WTC11 (cell line): ENCODE measurements at regions not wholly inside any gene's neighbourhood (a gene's known extent, or its start where the extent isn't known, plus 50 kb on each side); places are given as distances from the start of the nearest gene placed in this dataset.

Experiments used
- ATAC-seq: fragments of 200-7000 bp; cut with Tn5 transposase; 2 replicates; pipeline ENCODE4 v1.10.0; 2021; ENCODE audit warnings: mild to moderate bottlenecking, moderate library complexity
- CTCF ChIA-PET: fragments of 300-600 bp; sonication (Branson Sonifier 250); formaldehyde crosslinking; loops from one replicate; lab custom pipeline; 2021; ENCODE audit warnings: antibody characterized with exemption; lab: Charles Lee
- POLR2A ChIA-PET: fragments of 350-600 bp; sonication (Branson Sonifier 250); formaldehyde crosslinking; loops from one replicate; lab custom pipeline; 2021; ENCODE audit warnings: antibody characterized with exemption; lab: Charles Lee
- DNase-seq: peaks from one replicate; pipeline ENCODE4 v3.0.0; 2021; ENCODE audit warnings: low spot score
- H3K27ac Mint-ChIP-seq: 2 replicates; pipeline ENCODE4 v1.8.0; 2021; ENCODE audit warnings: mixed read lengths
- H3K27me3 Mint-ChIP-seq: 2 replicates; pipeline ENCODE4 v1.8.0; 2021; ENCODE audit warnings: low read depth, mild to moderate bottlenecking, moderate library complexity, mixed read lengths
- H3K36me3 Mint-ChIP-seq: 2 replicates; pipeline ENCODE4 v1.8.0; 2021; ENCODE audit warnings: mixed read lengths
- H3K4me1 Mint-ChIP-seq: 2 replicates; pipeline ENCODE4 v1.8.0; 2022; ENCODE audit warnings: mixed read lengths
- H3K4me3 Mint-ChIP-seq: 2 replicates; pipeline ENCODE4 v1.8.0; 2021; ENCODE audit warnings: mild to moderate bottlenecking, moderate library complexity, mixed read lengths
- H3K9me3 Mint-ChIP-seq: 2 replicates; pipeline ENCODE4 v1.8.0; 2021; ENCODE audit warnings: mixed read lengths
- E2F1 ChIP-seq: sonication (generic); formaldehyde crosslinking; IDR thresholded peaks from 2 replicates; pipeline ENCODE4 v1.8.0; 2022; ENCODE audit warnings: mild to moderate bottlenecking, missing genetic modification reagents
- HMGA2 ChIP-seq: fragments of 250-450 bp; sonication (Bioruptor Pico); IDR thresholded peaks from 2 replicates; pipeline ENCODE4 v1.4.0; 2021; ENCODE audit warnings: mild to moderate bottlenecking, moderate library complexity
- IRF1 ChIP-seq: sonication (generic); formaldehyde crosslinking; IDR thresholded peaks from 2 replicates; pipeline ENCODE4 v1.8.0; 2023; ENCODE audit warnings: missing genetic modification reagents
- MXD4 ChIP-seq: fragments of 250-450 bp; sonication (Bioruptor Pico); IDR thresholded peaks from 2 replicates; pipeline ENCODE4 v1.8.0; 2021; ENCODE audit warnings: mild to moderate bottlenecking, moderate library complexity, borderline replicate concordance
- NFE2L1 ChIP-seq: sonication (generic); formaldehyde crosslinking; IDR thresholded peaks from 2 replicates; pipeline ENCODE4 v1.8.1; 2023; ENCODE audit warnings: missing genetic modification reagents
- PREB ChIP-seq: sonication (generic); formaldehyde crosslinking; IDR thresholded peaks from 2 replicates; pipeline ENCODE4 v1.8.1; 2022; ENCODE audit warnings: mild to moderate bottlenecking, missing genetic modification reagents, moderate library complexity, borderline replicate concordance
- SMAD4 ChIP-seq: sonication (generic); formaldehyde crosslinking; IDR thresholded peaks from 2 replicates; pipeline ENCODE4 v1.8.0; 2022; ENCODE audit warnings: mild to moderate bottlenecking, missing genetic modification reagents
- SP1 ChIP-seq: sonication (generic); formaldehyde crosslinking; conservative IDR thresholded peaks from 2 replicates; pipeline ENCODE4 v1.8.1; 2022; ENCODE audit warnings: missing genetic modification reagents
- TCF7 ChIP-seq: sonication (generic); formaldehyde crosslinking; IDR thresholded peaks from 2 replicates; pipeline ENCODE4 v1.8.0; 2022; ENCODE audit warnings: mild to moderate bottlenecking, low read depth, missing genetic modification reagents, moderate library complexity
- TEAD1 ChIP-seq: sonication (generic); formaldehyde crosslinking; IDR thresholded peaks from 2 replicates; pipeline ENCODE4 v1.8.0; 2022; ENCODE audit warnings: mild to moderate bottlenecking, missing genetic modification reagents
- ZBTB21 ChIP-seq: sonication (generic); formaldehyde crosslinking; IDR thresholded peaks from 2 replicates; pipeline ENCODE4 v1.8.1; 2023; ENCODE audit warnings: mild to moderate bottlenecking, missing genetic modification reagents, borderline replicate concordance
- ZBTB43 ChIP-seq: sonication (generic); formaldehyde crosslinking; IDR thresholded peaks from 2 replicates; pipeline ENCODE4 v1.8.1; 2023; ENCODE audit warnings: mild to moderate bottlenecking, missing genetic modification reagents
- ZNF396 ChIP-seq: fragments of 250-450 bp; sonication (Bioruptor Pico); IDR thresholded peaks from 2 replicates; pipeline ENCODE4 v1.8.0; 2021; ENCODE audit warnings: mild to moderate bottlenecking, moderate library complexity, borderline replicate concordance
- TF ChIP-seq, protein P1 (sequence below): sonication (generic); formaldehyde crosslinking; IDR thresholded peaks from 2 replicates; pipeline ENCODE4 v1.8.0; 2022; ENCODE audit warnings: missing genetic modification reagents
- TF ChIP-seq, protein P2 (sequence below): sonication (generic); formaldehyde crosslinking; IDR thresholded peaks from 2 replicates; pipeline ENCODE4 v1.8.1; 2022; ENCODE audit warnings: low read depth, missing genetic modification reagents, borderline replicate concordance

DNA sequence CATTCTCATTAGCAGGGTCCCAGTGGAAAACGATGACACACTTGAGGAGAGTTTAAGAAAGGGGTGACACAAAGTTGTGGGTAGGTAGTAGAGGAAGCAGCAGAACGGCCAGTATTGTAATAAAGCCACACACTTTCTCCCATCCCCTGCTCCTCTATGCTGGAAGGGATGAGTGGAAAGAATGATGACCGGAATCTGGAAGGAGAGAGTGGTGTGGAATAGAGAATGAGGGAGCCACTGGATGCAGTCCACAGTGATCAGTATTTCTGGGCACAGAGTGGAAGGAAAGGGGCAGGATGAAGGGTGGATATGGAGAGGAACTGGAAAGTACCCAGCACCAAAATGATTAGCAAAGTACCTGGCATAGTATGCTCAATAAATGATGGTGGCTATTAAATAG, 133.8 kb upstream of the DAB2 start (continued):
- TF ChIP-seq, protein P1, sequence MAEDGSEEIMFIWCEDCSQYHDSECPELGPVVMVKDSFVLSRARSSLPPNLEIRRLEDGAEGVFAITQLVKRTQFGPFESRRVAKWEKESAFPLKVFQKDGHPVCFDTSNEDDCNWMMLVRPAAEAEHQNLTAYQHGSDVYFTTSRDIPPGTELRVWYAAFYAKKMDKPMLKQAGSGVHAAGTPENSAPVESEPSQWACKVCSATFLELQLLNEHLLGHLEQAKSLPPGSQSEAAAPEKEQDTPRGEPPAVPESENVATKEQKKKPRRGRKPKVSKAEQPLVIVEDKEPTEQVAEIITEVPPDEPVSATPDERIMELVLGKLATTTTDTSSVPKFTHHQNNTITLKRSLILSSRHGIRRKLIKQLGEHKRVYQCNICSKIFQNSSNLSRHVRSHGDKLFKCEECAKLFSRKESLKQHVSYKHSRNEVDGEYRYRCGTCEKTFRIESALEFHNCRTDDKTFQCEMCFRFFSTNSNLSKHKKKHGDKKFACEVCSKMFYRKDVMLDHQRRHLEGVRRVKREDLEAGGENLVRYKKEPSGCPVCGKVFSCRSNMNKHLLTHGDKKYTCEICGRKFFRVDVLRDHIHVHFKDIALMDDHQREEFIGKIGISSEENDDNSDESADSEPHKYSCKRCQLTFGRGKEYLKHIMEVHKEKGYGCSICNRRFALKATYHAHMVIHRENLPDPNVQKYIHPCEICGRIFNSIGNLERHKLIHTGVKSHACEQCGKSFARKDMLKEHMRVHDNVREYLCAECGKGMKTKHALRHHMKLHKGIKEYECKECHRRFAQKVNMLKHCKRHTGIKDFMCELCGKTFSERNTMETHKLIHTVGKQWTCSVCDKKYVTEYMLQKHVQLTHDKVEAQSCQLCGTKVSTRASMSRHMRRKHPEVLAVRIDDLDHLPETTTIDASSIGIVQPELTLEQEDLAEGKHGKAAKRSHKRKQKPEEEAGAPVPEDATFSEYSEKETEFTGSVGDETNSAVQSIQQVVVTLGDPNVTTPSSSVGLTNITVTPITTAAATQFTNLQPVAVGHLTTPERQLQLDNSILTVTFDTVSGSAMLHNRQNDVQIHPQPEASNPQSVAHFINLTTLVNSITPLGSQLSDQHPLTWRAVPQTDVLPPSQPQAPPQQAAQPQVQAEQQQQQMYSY (CRISPR knock-in tag), result no peak
- TF ChIP-seq E2F1 (CRISPR knock-in tag), result no peak
- no peak for TF ChIP-seq MXD4 (CRISPR knock-in tag)
- TF ChIP-seq HMGA2, result no peak
- no peak for TF ChIP-seq TEAD1
- TF ChIP-seq, protein P2, sequence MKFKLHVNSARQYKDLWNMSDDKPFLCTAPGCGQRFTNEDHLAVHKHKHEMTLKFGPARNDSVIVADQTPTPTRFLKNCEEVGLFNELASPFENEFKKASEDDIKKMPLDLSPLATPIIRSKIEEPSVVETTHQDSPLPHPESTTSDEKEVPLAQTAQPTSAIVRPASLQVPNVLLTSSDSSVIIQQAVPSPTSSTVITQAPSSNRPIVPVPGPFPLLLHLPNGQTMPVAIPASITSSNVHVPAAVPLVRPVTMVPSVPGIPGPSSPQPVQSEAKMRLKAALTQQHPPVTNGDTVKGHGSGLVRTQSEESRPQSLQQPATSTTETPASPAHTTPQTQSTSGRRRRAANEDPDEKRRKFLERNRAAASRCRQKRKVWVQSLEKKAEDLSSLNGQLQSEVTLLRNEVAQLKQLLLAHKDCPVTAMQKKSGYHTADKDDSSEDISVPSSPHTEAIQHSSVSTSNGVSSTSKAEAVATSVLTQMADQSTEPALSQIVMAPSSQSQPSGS, result no peak

DNA sequence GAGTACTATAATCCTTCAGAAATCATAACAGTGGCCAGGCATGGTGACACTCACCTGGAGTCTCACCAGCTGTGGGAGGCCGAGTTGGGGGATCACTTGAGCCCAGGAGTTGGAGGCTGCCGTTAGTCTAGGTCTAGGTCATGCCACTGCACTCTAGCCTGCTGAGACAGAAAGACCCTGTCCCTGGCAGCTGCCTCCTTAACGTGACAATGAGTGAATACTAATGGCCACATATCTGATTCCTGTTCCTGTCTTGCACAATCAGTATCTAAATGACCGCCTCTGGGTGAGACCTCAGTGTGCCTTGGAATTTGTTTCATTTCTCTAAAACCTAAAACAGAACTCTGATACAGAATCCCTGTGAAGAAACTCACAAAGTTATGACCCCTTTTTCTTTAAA, 131.0 kb upstream of the DAB2 start:
- DNase-seq (no peak), ATAC-seq (no peak)
- ChIA-PET POLR2A (no interaction called here), CTCF (interaction anchor here (1.1 kb wide), 1 partner anchor 180 kb away, joined by 3 read pairs; no protein-coding TSS in a partner anchor)
- TF ChIP-seq ZBTB21 (CRISPR knock-in tag) (no peak), ZBTB43 (no peak), SP1 (CRISPR knock-in tag) (no peak), TCF7 (CRISPR knock-in tag) (no peak), ZNF396 (CRISPR knock-in tag) (no peak), SMAD4 (CRISPR knock-in tag) (no peak), NFE2L1 (CRISPR knock-in tag) (no peak), PREB (no peak), IRF1 (no peak)
- H3K27me3 Mint-ChIP-seq, result no peaks in the 10 kb centered on the region
- H3K4me3 Mint-ChIP-seq, result no peak overlapping the region
- no peaks in the 10 kb centered on the region for H3K9me3 Mint-ChIP-seq
- H3K4me1 Mint-ChIP-seq, result no peaks in the 10 kb centered on the region
- no peaks in the 10 kb centered on the region for H3K36me3 Mint-ChIP-seq
- no peak overlapping the region for H3K27ac Mint-ChIP-seq
